Cerebellar nuclear complex (tissue), 1 donor: ENCODE measurements at regions not wholly inside any gene's neighbourhood (a gene's known extent, or its start where the extent isn't known, plus 50 kb on each side); places are given as distances from the start of the nearest gene placed in this dataset.

Experiments
- DNase-seq, 2 experiments: peaks; one replicate each; lab custom pipeline; 2025; lab: John Stamatoyannopoulos, UW

DNA sequence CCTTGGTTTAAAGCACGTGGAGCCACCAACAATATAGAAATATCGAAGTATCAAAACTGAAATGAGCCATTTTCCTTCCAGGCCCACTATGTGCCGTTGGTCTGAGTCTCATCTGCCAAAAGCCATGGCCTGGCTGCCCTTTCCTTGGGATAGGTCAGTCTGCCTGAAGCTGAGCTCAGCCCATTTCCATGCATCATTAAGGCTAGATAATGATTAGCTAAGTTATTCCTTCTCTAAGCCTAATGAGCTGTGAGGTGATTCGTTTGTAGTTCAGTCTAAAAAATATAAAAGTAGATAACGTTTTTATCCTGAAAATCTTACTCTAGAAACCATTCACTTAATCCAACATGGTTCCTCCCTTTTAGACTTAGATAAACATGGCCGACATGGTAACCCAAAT lies 936.2 kb upstream of the LCORL start:
- no peak for DNase-seq

DNA sequence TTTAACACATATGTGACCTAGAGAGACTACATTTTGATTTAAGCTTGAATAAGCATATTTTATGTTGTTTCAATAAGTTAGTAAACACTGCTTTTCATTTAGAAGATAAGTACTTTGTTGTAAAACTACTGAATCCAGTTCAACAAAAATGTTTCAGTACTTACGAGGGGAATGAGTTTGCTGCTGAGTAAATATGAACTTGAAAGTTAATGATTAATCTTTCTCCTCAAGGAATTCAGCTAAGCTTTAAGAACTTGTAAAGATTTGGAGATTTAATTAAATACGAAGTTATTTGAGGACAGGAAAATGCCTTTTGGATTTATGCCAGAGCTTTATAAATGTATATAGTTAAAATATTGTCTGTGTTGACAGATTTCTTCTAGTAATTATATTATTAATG lies 933.0 kb upstream of the LCORL start:
- no peak for DNase-seq

DNA sequence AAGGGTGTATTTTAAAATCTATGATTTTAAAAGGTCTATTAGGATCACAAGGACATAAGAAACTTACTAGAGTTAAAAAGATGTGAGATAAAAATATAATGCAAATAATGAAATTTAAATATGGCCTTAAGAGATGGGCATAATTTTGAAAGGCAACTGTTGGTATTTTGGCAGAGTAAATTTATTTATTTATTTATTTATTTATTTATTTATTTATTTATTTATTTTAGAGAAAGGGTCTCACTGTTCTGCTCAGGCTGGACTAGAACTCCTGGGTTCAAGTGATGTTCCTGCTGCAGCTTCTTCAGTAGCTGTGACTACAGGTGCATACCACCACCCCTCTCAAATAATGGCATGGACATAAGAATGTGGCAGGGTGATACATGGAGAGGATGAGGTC lies 932.1 kb upstream of the LCORL start:
- DNase-seq = no peak

DNA sequence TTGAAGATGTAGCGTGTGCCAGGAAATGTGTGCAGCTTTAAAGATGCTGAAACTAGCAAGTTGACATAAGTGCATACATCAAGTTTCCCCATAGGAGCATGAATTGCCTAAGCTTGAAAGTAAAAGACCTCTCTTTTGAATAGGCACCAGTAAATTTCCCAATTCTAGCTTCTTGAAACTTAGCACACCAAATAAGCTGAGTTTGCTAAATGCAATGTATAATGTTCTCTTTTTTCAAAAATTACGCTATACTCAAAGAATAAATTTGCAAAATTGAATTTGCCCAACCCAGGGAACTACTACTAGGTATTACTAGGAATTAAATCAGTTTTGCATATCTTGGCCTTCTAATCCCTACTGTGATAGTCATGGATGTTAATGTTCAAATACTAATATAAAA lies 923.9 kb upstream of the LCORL start:
- DNase-seq = no peak

DNA sequence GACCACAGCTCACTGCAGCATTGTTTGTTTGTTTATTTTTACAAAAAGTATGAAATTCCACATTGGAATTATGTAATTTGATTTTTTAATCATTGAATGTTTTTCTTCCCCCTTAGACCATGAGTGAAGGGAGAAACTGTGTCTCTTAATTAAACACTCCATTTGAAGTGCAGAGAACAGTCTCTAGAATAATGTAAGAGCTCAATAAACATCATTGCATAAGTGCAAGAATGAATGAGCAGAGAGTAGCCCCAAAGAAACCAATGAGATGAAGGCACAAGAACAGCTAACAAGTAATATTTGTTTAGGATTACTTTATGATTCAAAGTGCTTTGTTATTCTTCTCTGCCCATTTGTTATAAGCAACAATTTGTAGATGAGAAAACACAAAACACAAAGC lies 921.3 kb upstream of the LCORL start:
- DNase-seq = no peak

DNA sequence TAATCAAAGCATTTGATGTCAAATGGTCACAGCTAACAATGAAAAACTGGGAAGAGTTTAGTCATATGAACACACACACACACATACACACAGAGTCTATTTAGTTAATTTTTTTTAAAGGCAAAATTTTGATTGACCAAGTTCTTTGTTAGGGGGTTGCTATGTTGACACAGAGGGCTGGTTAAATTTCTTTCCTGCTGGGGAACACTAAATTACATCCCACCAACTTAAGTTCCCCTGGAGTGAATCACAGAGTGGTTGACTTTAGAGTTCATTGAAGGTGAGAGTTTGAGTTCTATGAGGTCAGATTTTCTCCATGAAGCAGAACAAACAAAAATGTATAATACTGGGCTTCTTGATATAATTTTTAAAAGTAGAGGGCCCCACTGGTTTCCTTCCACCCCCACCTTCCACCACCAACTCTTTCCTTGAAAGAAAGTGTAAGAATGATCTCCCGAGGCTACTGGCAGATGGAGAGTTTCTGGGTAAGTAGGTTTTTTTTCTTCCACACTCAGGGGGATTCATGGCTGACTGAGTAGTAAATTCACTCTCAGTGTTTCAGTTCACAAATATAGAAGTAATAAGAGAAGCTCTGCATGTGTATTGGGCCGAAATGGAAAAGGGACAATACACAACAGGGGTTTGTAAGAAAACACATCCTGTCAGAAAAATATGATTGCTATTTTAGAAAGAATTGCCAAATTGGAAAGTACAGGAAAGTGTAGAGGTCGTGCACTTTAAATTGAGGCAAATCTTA lies 917.0 kb upstream of the LCORL start:
- no peak for DNase-seq

DNA sequence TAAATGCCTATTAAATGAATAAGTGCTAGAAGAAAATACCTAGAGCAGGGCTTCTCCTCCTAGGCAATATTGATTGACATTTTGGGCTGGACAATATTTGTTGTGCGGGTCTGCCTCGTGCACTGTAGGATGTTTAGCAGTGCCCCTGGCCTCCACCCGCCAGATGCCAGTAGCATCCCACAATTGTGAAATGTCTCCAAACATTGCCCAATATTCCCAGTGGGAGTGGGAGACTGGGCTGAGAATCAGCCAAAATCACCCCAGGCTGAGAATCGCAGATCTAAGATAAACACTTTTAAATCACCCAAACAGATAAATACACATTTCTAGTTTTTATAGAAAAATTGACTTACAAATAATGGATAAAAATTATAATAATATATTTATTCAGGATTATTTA lies 916.2 kb upstream of the LCORL start:
- no peak for DNase-seq

DNA sequence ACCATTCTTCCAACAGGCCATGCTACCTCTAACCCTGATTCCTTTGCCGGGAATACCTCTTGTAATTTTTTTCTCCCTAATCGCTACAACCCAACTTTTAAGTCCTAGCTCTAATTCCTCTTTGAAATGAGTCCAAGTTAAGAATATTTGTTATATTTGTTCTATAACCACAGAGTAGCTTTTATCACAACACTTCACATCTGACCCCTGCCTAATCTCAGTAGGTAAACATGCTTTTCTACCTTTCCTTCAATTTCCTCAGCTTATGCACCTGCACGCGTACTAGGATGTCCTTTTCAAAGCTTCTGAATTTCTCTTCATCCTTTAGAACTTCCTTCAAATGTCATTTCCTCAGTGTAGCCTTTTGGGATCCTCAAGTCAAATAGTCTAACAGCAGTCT lies 915.5 kb upstream of the LCORL start:
- DNase-seq = no peak

DNA sequence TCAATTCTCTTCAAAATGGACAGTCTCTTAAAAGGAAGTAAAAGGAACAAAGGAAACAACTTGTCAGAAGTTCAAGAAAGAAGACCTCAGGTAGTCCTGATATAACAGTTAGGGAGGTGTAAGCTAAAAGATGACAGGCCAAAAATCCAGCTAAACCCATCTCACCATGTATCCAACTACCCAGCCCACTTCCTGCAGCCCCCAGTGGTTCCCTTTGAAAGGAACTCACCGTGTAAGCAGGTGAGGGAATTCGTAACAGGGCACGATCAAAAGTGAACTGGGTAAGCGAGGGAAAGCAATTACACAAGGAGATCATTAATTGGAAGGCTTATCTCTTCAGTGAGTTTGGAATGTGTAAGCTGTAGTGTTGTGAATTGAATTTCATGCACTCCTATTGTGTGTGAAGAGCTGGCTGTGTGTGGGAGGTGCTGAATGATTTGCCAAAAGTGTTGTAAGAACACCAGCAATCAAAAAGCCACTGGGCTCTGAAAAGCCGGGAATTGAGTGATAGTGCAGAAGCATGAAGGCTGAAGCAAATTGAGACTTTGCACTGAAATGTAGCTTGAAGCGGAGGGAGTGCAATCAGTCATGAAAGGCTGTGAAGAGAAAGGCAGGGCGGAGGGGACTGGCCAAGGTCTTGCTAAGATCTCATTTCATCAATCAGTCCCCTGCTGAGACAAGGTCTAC lies 914.2 kb upstream of the LCORL start:
- DNase-seq = no peak

DNA sequence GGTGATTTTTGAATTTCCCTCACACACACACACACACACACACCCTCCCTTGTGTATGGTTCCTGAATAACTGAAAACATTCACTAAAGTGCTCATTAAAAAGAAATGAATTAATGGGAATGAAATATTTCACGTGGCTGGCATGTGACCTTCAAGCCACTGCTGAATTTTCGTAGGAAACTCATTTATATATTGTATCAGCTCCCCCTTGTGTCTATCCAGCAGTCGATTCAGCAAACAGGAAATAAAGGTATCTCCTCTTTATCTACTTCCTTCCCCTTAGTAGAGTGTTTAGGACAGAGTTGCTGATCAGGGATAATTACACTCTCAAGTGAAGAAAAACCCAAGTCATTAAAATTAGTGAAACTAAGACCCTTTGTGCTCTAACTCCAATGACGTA lies 912.6 kb upstream of the LCORL start:
- no peak for DNase-seq

DNA sequence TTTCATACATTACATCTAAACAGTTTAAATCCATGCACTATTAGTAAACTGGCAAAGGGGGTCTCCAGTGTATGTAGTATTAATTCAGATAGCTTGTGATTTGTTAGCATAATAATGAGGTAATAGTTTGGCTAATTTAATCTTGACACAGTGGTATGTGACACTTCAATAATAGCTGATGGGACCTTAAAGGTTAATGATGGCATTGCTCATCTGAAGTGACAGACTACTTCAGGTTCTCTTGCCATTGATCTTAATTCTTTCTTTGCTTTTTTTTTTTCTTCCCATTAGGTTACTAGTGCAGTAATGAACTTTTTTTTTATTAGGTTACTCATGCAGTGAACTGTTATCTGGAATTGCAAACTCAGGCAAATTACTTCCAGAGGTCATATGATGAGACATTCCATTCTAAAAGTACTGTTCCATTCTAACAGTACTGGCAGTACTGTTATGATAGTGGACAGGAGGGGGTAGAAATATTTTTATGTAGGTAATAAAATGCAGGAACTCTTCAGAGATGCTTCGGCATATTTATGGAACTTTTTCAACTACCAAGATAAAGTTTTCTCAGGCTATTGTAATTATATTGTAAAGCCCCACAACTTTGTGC lies 911.3 kb upstream of the LCORL start:
- DNase-seq = no peak

DNA sequence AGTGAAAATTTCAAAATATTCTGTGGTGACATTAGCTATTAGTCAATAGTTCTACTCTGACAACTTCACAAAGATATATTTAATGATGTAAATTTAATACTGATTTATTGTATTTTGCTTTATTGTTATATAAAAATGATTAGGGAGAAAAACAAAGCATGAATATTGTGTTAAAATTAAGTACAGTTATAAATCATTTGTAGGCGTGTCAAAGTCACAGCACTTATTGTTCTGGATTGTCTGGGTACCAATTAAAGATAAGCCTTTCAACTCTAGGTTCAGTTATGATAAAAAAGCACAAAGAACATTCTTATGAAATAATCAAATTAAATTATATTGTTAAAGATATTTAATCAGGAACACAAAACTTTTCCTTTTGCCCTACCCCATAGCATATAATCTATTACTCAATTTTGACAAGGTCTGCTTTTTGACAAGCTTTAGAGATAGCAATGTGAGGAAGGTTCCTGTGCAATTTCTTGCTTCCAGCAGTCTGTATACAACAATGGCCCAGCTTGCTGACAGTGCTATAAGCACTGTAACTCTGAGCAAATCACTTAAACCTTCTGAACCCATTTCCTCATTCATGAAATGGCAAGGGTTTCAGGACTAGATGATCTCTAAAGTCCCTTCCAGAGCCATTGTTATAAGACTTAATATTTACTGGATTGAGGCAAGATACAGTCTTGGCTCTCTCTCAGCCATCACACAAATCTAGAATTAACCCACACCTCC lies 910.3 kb upstream of the LCORL start:
- no peak for DNase-seq

DNA sequence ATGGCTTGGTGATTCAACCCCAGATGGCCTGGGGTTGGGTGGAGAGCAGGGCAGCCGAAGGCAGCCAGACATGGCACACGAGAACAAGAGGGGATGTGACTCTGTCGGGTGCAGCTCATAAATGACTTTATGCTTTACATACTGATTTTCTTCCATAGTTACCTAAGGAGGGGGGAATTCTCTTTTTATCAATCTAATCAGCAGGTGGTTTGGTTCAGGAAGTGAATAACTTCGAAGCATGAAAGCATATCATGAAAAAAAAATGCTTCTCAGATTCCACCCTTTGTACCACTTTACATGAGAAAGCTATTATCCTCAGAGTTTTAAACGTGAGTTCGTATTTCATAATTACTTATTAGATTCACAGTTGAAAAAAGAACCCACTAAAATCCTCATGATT lies 908.9 kb upstream of the LCORL start:
- no peak for DNase-seq

DNA sequence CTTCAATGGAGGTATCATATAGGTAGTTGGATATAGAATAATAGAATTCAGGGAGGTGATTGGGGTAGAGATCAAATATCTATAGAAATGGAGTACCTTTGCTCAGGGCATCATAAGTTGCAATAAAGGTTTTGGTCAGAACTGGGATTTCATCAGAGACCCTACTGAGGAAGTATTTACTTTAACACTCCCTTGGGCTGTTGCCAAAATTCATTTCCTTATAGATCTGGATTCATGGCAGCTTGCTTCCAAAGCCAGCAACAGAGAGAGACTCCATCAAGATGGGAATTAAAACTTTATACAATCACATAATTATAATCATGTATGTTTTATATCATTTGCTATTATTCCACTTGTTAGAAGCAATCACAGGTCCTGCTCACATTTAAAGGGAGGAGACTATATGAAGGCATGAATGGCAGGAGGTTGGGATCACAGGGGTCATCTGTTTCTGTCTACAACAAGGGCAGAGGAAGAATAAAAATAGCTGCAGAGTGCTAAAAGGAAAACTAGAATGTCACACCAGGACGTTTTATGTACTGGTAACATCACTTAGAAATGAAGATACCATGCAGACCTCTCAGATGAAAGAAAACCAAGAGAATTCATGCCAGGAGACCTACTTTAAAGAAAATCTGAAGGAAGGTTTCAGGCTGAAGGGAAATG lies 902.1 kb upstream of the LCORL start:
- DNase-seq = no peak

DNA sequence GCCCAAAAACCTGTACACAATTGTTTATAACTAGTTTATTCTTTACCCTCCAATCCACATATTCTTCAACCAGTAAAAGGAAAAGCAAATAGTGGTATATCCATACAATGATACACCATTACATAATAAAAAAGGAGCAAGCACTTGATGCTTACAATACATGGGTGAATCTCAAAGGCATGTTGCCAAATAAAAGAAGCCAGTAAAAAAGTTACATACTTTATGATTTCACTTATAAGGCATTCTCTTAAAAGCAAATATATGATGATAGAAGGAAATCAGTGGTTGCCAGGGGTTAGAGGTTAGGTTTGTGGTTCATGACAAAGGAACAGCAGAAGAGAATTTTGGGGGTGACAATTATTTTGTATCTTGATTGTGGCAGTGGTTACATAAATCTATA lies 896.1 kb upstream of the LCORL start:
- no peak for DNase-seq

DNA sequence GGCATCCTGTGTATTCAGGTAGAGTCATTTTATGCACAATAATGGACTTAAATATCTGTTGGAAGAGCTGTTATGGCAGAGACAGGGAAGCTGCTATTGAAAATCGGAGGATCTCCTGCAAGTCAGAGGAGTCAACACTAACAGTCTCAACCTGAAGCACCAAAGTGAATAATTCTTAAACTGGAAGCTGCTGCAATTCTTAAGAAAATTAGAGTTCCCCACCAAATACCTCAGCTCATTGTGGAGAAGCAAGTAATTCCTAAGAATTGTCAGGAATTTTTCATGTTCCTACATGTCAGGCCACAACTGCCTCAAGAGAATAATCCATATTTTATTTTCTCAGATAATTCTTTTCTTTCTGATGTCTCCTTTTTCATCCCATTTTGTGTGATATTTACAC lies 892.6 kb upstream of the LCORL start:
- DNase-seq = no peak

DNA sequence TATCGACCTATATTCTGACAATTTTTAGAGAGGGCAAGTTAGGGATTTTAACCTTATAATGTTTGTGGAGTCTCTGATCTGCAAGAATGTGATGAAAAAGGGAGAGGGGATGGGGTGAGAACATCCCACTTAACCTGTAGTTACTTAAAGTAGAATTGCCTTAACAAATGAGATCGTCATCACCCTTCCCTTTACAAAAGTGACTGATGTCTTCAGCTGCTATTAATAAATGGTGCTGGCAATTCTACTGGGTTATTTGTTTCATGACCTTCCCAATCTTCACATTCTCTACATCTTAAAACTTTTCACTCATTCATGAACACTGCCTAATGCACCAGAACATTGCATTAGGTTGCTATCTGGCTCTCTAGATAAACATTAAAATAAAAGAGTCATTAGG lies 873.4 kb upstream of the LCORL start:
- DNase-seq = no peak

DNA sequence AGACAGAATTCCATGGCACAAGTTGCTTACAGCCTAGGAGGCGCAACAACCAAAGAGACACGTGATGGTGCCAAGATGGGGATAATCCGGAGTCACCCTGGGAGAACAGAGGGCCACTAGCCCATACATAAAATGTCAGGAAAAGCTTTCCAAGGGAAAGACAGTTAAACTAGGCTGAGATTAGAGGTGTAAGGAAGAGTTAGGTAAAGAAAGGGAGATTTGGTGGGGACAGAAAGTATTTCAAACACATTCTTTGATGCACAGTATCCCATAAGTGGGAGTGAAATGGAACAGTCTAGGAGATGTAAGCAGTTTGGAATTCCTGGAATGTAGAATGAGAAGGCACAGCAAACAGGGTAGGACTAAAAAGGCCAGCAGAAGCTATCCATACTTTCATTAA lies 860.9 kb upstream of the LCORL start:
- no peak for DNase-seq

DNA sequence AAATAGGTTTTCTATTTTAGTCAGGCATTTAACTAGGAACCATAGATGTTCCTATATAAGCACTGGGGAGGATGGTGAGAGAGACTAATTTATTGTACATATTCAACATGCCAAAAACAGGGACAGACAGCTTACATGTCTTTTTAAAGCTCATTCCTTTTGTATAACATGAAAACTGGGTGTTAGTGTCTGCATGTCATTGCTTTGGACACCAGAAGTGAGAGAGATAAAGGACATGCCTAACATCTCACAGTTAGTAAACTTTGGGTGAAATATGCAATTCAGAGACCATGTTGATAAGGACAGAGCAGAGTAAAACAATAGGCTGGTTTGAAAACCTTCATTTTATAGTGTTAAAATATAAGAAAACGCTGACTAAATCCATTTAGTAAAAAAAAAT lies 860.0 kb upstream of the LCORL start:
- DNase-seq = no peak

DNA sequence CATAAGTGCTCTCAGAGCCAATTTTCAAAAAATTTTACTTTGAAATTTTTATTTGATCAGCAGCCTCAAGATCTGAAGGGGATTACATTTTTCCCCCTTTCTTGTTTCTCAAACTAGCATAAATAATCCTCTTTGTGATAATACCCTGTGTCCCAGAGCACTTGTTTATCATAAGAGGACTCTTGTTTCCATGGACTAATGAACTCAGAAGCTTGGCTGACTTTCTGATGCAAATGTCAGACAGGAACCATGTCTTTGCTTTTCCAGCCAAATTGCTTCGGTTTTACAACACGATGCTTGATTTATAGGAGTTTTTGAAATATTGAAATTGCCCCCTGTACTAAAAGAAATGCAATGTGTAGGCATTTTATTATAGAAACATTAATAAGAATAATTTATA lies 859.3 kb upstream of the LCORL start:
- DNase-seq = no peak

DNA sequence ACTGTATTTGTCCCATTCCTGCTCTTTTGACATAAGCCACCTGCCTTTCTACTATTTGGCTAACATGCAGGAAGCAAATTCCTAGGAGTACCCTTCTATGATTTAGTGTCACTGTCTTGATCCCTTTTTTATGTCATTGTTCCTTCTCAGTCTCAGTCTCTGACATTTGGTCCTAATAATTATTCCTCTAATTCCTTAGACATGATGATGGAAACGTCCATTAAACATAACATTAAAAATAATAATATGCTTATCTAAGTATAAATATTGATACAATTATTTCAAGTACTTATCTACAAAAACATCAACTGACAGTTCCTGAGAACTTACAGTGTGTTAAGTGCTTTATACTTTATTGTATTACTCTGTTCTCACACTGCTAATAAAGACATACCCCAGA lies 857.0 kb upstream of the LCORL start:
- no peak for DNase-seq

DNA sequence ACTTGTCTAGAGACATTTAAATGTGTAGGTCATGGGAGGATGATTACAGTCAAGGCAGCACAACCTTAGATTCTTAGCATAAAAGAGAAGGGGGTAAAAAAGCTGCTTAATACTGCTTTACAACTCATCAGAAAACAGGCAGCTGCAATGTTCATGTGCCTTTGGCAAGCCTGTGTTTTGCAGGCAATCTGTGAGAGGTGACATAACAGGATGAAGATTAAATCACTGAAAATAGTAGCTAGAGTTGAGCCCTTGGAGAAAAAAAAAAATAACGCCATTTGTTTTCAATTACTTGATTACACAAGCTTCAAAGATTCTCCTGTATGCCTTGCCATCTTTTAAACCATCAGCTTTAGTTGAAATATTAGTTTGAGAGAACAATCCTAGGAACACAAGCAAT lies 847.6 kb upstream of the LCORL start:
- DNase-seq = no peak
